ENCODE measurements at regions not wholly inside any gene's neighbourhood (a gene's known extent, or its start where the extent isn't known, plus 50 kb on each side); places are given as distances from the start of the nearest gene placed in this dataset.

- Histone ChIP-seq H3K36me3 (ENCODE audit: insufficient read depth, low read length, poor library complexity, severe bottlenecking) (no peaks in the 10 kb centered on the region), H3K27me3 (replicated peaks; ENCODE audit: insufficient read depth, low read depth, low read length, poor library complexity) (peaks cover 7% of the 10 kb centered on the region), H3K9me3 (ENCODE audit: low read depth, low read length, poor library complexity, severe bottlenecking) (no peaks in the 10 kb centered on the region), H3K4me1 (ENCODE audit: insufficient read depth, low read length, poor library complexity, severe bottlenecking) (no peaks in the 10 kb centered on the region), H3K27ac (ENCODE audit: low read depth, low read length, poor library complexity, severe bottlenecking) (no peak overlapping the region), H3K4me3 (ENCODE audit: low read depth, low read length, poor library complexity, severe bottlenecking) (no peak overlapping the region)
- ChIA-PET CTCF (no interaction called here), POLR2A (ENCODE audit: low non-redundant PET) (no interaction called here)
- no peak for TF ChIP-seq CTCF (conservative IDR thresholded peaks at IDR 0.05; ENCODE audit: low read depth, low read length)
- no TSS peak for BruUV-seq (replicated peaks)
- intact Hi-C loops (cut with micrococcal nuclease; ENCODE audit: unreplicated experiment): no loop called here
- no peak for DNase-seq (ENCODE audit: low spot score)
Measured at GRCh38 chr16:11429823-11430222, 84.6 kb downstream of the RMI2 start.

GRCh38 chr16:11430601-11431317 lies 85.5 kb downstream of the RMI2 start:
- Histone ChIP-seq H3K36me3 (ENCODE audit: insufficient read depth, low read length, poor library complexity, severe bottlenecking) (no peaks in the 10 kb centered on the region), H3K27ac (ENCODE audit: low read depth, low read length, poor library complexity, severe bottlenecking) (no peak overlapping the region), H3K4me1 (ENCODE audit: insufficient read depth, low read length, poor library complexity, severe bottlenecking) (no peaks in the 10 kb centered on the region), H3K4me3 (ENCODE audit: low read depth, low read length, poor library complexity, severe bottlenecking) (no peak overlapping the region), H3K27me3 (replicated peaks; ENCODE audit: insufficient read depth, low read depth, low read length, poor library complexity) (peaks cover 7% of the 10 kb centered on the region), H3K9me3 (ENCODE audit: low read depth, low read length, poor library complexity, severe bottlenecking) (no peaks in the 10 kb centered on the region)
- CTCF ChIA-PET: no interaction called here
- no TSS peak for BruUV-seq (replicated peaks)
- intact Hi-C loops (cut with micrococcal nuclease; ENCODE audit: unreplicated experiment): no loop called here
- TF ChIP-seq CTCF (conservative IDR thresholded peaks at IDR 0.05; ENCODE audit: low read depth, low read length) (no peak), EZH2 (IDR thresholded peaks at IDR 0.05; ENCODE audit: borderline replicate concordance, low read depth, low read length, poor library complexity, severe bottlenecking) (no peak)
- no peak for DNase-seq (ENCODE audit: low spot score)
- POLR2A ChIA-PET (ENCODE audit: low non-redundant PET): no interaction called here

GRCh38 chr16:11431915-11432465 lies 86.7 kb downstream of the RMI2 start:
- H3K27me3 ChIP-seq (replicated peaks; ENCODE audit: insufficient read depth, low read depth, low read length, poor library complexity): peaks cover 7% of the 10 kb centered on the region
- no peaks in the 10 kb centered on the region for H3K36me3 ChIP-seq (ENCODE audit: insufficient read depth, low read length, poor library complexity, severe bottlenecking)
- BruUV-seq (replicated peaks): no TSS peak
- ChIA-PET CTCF (no interaction called here), POLR2A (ENCODE audit: low non-redundant PET) (no interaction called here)
- H3K4me3 ChIP-seq (ENCODE audit: low read depth, low read length, poor library complexity, severe bottlenecking): no peak overlapping the region
- intact Hi-C loops (cut with micrococcal nuclease; ENCODE audit: unreplicated experiment): no loop called here
- H3K9me3 ChIP-seq (ENCODE audit: low read depth, low read length, poor library complexity, severe bottlenecking): no peaks in the 10 kb centered on the region
- TF ChIP-seq CTCF (conservative IDR thresholded peaks at IDR 0.05; ENCODE audit: low read depth, low read length): no peak
- no peak for TF ChIP-seq EZH2 (IDR thresholded peaks at IDR 0.05; ENCODE audit: borderline replicate concordance, low read depth, low read length, poor library complexity, severe bottlenecking)
- DNase-seq (ENCODE audit: low spot score): no peak
- no peak overlapping the region for H3K27ac ChIP-seq (ENCODE audit: low read depth, low read length, poor library complexity, severe bottlenecking)
- H3K4me1 ChIP-seq (ENCODE audit: insufficient read depth, low read length, poor library complexity, severe bottlenecking): no peaks in the 10 kb centered on the region

Data from A673 (cell line).